Right ventricle myocardium superior (tissue), 1 donor: ENCODE measurements at regions not wholly inside any gene's neighbourhood (a gene's known extent, or its start where the extent isn't known, plus 50 kb on each side); places are given as distances from the start of the nearest gene placed in this dataset.
A peak's percentile ranks its signal among the peaks of the same experiment; 100 is the strongest.
"Not testable (repeated sequence)": the region's sequence is repeated elsewhere in the genome, so short reads cannot be mapped to it uniquely, and the experiment has no call there.

Source experiments
- ATAC-seq: fragments of 200-7000 bp; cut with Tn5 transposase; one replicate; pipeline ENCODE4 v1.9.1; 2020; ENCODE audit warnings: mild to moderate bottlenecking; ENCODE audit not compliant: poor library complexity
- DNase-seq: peaks from one replicate; pipeline ENCODE4 v3.0.0-alpha.2; 2020
- intact Hi-C: fragments of 100-400 bp; cut with DNase I; formaldehyde crosslinking; loops from one replicate; pipeline ENCODE4 v1.11.2; 2022
- donor health status: DM: no; HTN: yes; CAD: no; lungs with severe emphysema.

GRCh38 chr9:88596376-88596775 lies 61.4 kb downstream of the NXNL2 start:
- ATAC-seq: no peak
- intact Hi-C loops: loop anchor here (10.0 kb wide), 1 partner anchor 678 kb away; no protein-coding TSS in a partner anchor

GRCh38 chr9:88604836-88605511 lies 70.0 kb downstream of the NXNL2 start:
- ATAC-seq (peak; percentile 57), DNase-seq (no peak)
- intact Hi-C loops: no loop called here

More at GRCh38 chr9:88596376-88596775, 61.4 kb downstream of the NXNL2 start:
- DNase-seq: no peak

DNA sequence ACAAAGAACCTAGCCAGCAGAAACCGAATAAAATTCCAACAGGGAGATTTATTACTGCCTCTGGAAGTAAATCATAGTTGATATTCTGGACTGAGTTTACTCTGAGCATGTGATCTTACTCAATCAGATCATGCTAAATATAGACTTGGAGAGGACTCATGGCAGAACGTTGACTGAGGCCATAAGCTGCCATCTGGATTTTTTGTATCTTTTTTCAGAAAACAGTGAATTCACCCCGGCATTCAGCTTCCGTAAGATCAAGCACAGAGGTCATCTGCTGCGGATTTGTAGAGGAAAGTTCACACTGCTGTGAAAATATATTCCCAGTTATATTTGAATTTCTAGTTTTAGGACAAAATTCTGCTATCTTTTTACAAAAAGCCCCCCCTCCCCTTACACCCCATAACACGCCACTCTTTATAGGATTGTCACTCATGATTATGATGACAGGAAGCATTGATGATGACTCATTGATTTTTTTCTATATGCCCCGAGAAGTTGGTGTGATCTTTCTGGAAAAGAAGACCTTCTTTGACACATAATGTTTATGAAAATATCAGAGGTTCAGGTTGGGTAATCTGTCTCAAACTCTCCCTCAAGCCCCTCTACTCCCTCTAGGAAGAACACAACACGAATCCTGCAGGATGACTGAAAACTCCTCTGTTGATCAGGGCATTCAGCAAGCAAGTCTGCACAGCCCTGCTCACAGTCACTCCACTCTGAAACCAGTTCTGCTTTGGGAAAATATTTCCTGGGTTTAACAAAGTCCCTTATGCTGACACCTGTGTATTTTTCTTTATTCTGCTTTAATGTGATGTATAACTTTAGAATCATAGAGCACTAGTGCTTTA lies 70.8 kb downstream of the NXNL2 start:
- intact Hi-C loops: no loop called here
- DNase-seq (no peak), ATAC-seq (peak; percentile 86)

DNA sequence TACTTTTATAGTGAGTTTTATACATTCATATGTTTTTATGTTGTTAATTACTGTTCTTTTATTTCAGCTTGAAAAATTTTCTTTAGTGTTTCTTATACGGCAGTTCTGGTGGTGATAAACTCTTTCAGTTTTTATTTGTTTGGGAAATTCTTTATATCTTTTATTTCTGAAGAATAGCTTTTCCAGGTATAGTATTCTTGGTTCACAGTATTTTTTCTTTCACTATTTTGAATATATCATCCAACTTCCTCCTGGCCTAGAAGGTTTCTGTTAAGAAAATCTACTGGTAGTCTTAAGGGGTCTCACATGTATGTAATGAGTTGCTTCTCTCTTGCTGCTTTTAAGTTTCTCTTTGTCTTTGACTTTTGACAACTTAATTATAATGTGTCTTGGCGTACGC lies 79.4 kb downstream of the NXNL2 start:
- DNase-seq (no peak), ATAC-seq (no peak)
- intact Hi-C loops: no loop called here

DNA sequence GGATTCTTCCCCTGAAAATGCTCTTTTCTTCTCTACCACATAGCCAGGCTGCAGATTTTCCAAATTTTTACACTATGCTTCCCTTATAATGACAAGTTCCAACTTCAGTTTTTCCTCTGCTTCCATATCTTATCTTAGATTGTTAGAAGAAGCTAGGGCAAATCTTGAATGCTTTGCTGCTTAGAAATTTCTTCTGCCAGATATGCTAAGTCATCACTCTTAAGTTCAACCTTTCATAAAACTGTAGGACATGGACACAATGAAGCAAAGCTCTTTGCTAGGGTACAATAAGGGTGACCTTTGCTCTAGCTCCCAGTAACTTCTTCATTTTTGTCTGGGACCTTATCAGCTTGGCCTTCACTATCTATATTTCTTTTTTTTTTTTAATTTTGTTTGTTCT lies 88.7 kb downstream of the NXNL2 start:
- DNase-seq (no peak), ATAC-seq (no peak)
- intact Hi-C loops: no loop called here

- ATAC-seq (no peak), DNase-seq (no peak)
- intact Hi-C loops: no loop called here
Measured at GRCh38 chr9:88628114-88628513, 93.1 kb downstream of the NXNL2 start.

GRCh38 chr9:88628811-88629210 lies 93.8 kb downstream of the NXNL2 start:
- no peak for ATAC-seq
- DNase-seq: no peak
- intact Hi-C loops: no loop called here

- DNase-seq, ATAC-seq, intact Hi-C loops: not testable (repeated sequence)
Measured at GRCh38 chr9:88630574-88630973, 95.6 kb downstream of the NXNL2 start.

GRCh38 chr9:88635151-88635550 lies 100.2 kb downstream of the NXNL2 start:
- intact Hi-C loops: no loop called here
- no peak for DNase-seq

DNA sequence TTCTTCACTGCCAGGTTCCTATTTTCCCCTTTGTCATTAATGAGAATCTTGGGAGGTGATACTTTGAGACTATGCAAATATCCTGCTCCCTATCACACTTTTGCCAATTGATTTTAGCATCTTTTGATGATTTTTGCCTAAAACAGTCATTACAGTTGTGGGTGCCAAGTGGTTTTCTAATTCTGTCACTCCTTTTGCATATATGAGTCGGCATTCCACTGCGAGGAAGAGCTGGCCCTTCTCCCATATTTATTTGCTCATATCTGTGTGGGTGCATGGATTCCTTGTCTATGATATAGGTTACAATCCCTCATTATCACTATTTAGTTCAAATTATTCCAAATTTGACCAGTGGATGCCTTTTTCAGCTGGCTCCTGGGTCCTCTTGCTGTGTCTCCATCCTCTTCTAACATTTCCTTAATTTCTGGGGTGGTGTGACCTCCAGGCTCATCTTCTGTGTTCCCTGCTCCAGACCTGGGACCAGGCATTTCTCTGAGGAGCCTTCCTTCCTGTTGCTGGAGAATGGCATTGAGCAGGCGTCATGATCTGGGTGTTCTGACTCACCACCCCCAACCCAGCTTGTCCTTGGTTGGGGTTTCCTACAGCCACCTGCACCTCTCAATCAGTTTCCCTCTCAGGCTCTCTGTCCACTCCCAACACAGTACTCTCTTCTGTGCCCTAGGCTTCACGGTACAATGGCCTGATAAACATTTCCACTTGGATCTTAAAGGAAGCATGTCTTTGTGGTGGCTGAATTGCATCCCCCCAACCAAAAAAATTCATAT lies 106.7 kb downstream of the NXNL2 start:
- ATAC-seq (no peak), DNase-seq (no peak)
- intact Hi-C loops: no loop called here

More at GRCh38 chr9:88635151-88635550, 100.2 kb downstream of the NXNL2 start:
- ATAC-seq: no peak

DNA sequence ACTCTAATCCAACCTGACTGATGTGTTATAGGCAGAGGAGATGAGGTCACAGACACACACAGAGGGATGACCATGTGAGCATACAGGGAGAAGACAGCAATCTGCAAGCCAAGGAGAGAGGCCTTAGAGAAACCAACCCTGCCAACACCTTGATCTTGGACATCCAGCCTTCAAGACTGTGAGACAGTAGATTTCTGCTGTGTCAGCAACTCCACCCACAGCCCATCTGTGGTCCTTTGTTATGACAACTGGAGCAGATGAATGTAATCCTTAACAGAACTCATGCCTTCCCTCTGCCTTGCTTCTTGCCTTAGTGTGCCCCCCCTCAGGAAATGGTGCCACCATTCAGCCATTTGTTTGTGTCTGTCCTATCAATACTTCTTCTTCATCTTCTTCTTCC lies 107.4 kb downstream of the NXNL2 start:
- intact Hi-C loops: no loop called here
- ATAC-seq: no peak

GRCh38 chr9:88643931-88644330 lies 109.0 kb downstream of the NXNL2 start:
- DNase-seq: no peak
- intact Hi-C loops: no loop called here

More for the DNA sequence above, 107.4 kb downstream of the NXNL2 start:
- no peak for DNase-seq

GRCh38 chr9:88645172-88645878 lies 110.3 kb downstream of the NXNL2 start:
- intact Hi-C loops: no loop called here
- DNase-seq (no peak), ATAC-seq (peak; percentile 56)

More at GRCh38 chr9:88643931-88644330, 109.0 kb downstream of the NXNL2 start:
- no peak for ATAC-seq

DNA sequence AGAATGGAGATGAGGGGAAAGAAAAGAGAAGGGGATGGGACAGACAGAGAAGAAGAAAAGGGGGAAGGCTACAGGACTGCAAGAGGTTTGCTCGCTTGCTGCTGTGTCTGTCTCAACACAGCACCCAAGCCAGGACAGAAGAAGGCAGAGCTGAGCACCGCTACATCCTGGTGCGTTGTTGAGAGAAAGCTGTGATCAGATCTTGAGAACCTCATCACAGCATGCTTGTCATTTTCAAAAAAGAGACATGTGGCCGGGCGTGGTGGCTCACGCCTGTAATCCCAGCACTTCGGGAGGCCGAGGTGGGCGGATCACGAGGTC lies 110.9 kb downstream of the NXNL2 start:
- intact Hi-C loops: no loop called here
- DNase-seq (no peak), ATAC-seq (peak; percentile 58)

GRCh38 chr9:88646539-88647300 lies 111.7 kb downstream of the NXNL2 start:
- intact Hi-C loops: no loop called here
- no peak for ATAC-seq

GRCh38 chr9:88651682-88652633 lies 117.0 kb downstream of the NXNL2 start:
- peak; percentile 91 for DNase-seq
- intact Hi-C loops: no loop called here
- ATAC-seq: peak; percentile 96

More at GRCh38 chr9:88646539-88647300, 111.7 kb downstream of the NXNL2 start:
- no peak for DNase-seq

DNA sequence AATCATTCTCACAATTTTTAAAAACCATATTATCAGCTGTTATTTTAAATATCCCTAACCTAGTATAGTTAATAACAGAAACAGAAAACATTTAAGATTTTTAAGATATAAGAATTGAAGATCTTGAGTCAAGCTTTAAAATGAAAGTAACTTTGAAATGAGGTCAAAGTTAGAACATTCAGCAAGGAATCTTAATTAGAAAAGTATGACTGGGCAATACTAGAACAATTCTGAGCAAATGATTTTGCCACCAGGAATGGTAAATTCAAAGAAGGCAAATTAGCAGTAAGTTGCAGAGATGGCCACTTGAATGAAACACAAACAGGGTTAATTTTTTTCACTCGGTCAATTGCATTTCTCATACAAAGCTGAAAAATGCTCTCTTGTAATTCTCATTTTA lies 117.9 kb downstream of the NXNL2 start:
- intact Hi-C loops: no loop called here
- DNase-seq (no peak), ATAC-seq (no peak)
